ENCODE measurements at regions not wholly inside any gene's neighbourhood (a gene's known extent, or its start where the extent isn't known, plus 50 kb on each side); places are given as distances from the start of the nearest gene placed in this dataset.

GRCh38 chr2:198232281-198232680 is 427.9 kb downstream of the PLCL1 start:
- H3K4me3 ChIP-seq = no peak overlapping the region
- peaks cover 0 to 7% (median 2%) of the 10 kb centered on the region in 4 donors for H3K4me1 ChIP-seq
- no peak for DNase-seq (ENCODE audit: extremely low spot score)
- no peak overlapping the region for H3K27ac ChIP-seq (replicated peaks in 1 of 4)
- 83% methylated on average over 4 of the region's 4 CpGs for WGBS
- TF ChIP-seq POLR2AphosphoS5 (IDR thresholded peaks at IDR 0.05) (no peak), CTCF (IDR thresholded peaks at IDR 0.05) (no peak), POLR2A (IDR thresholded peaks at IDR 0.05; ENCODE audit: low read depth) (no peak), EP300 (IDR thresholded peaks at IDR 0.05) (no peak)
- H3K36me3 ChIP-seq = no peaks in the 10 kb centered on the region
- intact Hi-C loops (cut with DNase I) = no loop called here
- no peaks in the 10 kb centered on the region for H3K27me3 ChIP-seq
- H3K9me3 ChIP-seq = no peaks in the 10 kb centered on the region

GRCh38 chr2:198231562-198231961 is 427.2 kb downstream of the PLCL1 start:
- Histone ChIP-seq H3K9me3 (no peaks in the 10 kb centered on the region), H3K4me3 (no peak overlapping the region), H3K36me3 (no peaks in the 10 kb centered on the region), H3K27ac (replicated peaks in 1 of 4) (no peak overlapping the region), H3K4me1 (peaks cover 0 to 7% (median 2%) of the 10 kb centered on the region in 4 donors), H3K27me3 (no peaks in the 10 kb centered on the region)
- no peak for DNase-seq (ENCODE audit: extremely low spot score)
- TF ChIP-seq CTCF (IDR thresholded peaks at IDR 0.05) = no peak
- TF ChIP-seq POLR2AphosphoS5 (IDR thresholded peaks at IDR 0.05) = no peak
- TF ChIP-seq EP300 (IDR thresholded peaks at IDR 0.05) = no peak
- no peak for TF ChIP-seq POLR2A (IDR thresholded peaks at IDR 0.05; ENCODE audit: low read depth)
- intact Hi-C loops (cut with DNase I) = no loop called here
- 100% methylated on average over 1 of the region's 1 CpG for WGBS

GRCh38 chr2:198220763-198221610 is 416.6 kb downstream of the PLCL1 start:
- no peak for DNase-seq (ENCODE audit: extremely low spot score)
- Histone ChIP-seq H3K27ac (replicated peaks in 1 of 4) (no peak overlapping the region), H3K4me3 (no peak overlapping the region), H3K9me3 (no peaks in the 10 kb centered on the region), H3K4me1 (peaks cover 0 to 18% (median 10%) of the 10 kb centered on the region in 4 donors), H3K36me3 (no peaks in the 10 kb centered on the region), H3K27me3 (no peaks in the 10 kb centered on the region)
- WGBS = 60% methylated on average over 4 of the region's 4 CpGs
- TF ChIP-seq POLR2A (IDR thresholded peaks at IDR 0.05; ENCODE audit: low read depth) = no peak
- no peak for TF ChIP-seq POLR2AphosphoS5 (IDR thresholded peaks at IDR 0.05)
- no peak for TF ChIP-seq CTCF (IDR thresholded peaks at IDR 0.05)
- no peak for TF ChIP-seq EP300 (IDR thresholded peaks at IDR 0.05)
- intact Hi-C loops (cut with DNase I) = no loop called here

- Histone ChIP-seq H3K4me1 (peaks cover 0 to 14% (median 8%) of the 10 kb centered on the region in 4 donors), H3K9me3 (no peaks in the 10 kb centered on the region), H3K27me3 (no peaks in the 10 kb centered on the region), H3K4me3 (no peak overlapping the region), H3K27ac (replicated peaks in 1 of 4) (no peak overlapping the region), H3K36me3 (no peaks in the 10 kb centered on the region)
- intact Hi-C loops (cut with DNase I) = no loop called here
- TF ChIP-seq POLR2A (IDR thresholded peaks at IDR 0.05; ENCODE audit: low read depth) (no peak), CTCF (IDR thresholded peaks at IDR 0.05) (no peak), POLR2AphosphoS5 (IDR thresholded peaks at IDR 0.05) (no peak), EP300 (IDR thresholded peaks at IDR 0.05) (no peak)
- no peak for DNase-seq (ENCODE audit: extremely low spot score)
- WGBS = 83% methylated on average over 2 of the region's 2 CpGs
Measured at GRCh38 chr2:198219292-198219691, 414.9 kb downstream of the PLCL1 start.

Data from esophagus muscularis mucosa (tissue), 4 donors.